ENCODE measurements at regions not wholly inside any gene's neighbourhood (a gene's known extent, or its start where the extent isn't known, plus 50 kb on each side); places are given as distances from the start of the nearest gene placed in this dataset.

DNA sequence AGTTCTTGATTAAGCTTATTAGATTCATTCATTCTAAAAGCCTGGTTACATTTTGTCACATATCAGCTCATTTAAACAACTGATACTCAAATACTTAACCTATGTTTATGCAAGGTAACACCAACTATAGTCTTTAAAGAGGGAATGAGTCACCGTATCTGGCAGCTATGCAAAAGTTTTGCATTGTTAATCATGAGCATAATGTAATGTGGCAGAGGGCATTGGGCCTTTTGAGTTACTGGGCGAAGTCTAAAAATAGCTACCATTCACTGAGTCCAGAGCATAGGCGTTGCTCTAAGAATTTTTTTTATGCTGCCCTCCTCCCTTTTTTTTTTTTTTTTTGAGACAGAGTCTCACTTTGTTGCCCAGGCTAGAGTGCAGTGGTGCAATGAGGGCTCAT is 277.7 kb upstream of the ZNF717 start:
- TF ChIP-seq ESRRG (CRISPR knock-in tag; IDR thresholded peaks at IDR 0.05) = no peak
- TF ChIP-seq ARNTL (CRISPR knock-in tag; IDR thresholded peaks at IDR 0.05; ENCODE audit: borderline replicate concordance, low read depth) = no peak
- no peak for TF ChIP-seq ZFP3 (CRISPR knock-in tag; IDR thresholded peaks at IDR 0.05)
- TF ChIP-seq, protein P1, sequence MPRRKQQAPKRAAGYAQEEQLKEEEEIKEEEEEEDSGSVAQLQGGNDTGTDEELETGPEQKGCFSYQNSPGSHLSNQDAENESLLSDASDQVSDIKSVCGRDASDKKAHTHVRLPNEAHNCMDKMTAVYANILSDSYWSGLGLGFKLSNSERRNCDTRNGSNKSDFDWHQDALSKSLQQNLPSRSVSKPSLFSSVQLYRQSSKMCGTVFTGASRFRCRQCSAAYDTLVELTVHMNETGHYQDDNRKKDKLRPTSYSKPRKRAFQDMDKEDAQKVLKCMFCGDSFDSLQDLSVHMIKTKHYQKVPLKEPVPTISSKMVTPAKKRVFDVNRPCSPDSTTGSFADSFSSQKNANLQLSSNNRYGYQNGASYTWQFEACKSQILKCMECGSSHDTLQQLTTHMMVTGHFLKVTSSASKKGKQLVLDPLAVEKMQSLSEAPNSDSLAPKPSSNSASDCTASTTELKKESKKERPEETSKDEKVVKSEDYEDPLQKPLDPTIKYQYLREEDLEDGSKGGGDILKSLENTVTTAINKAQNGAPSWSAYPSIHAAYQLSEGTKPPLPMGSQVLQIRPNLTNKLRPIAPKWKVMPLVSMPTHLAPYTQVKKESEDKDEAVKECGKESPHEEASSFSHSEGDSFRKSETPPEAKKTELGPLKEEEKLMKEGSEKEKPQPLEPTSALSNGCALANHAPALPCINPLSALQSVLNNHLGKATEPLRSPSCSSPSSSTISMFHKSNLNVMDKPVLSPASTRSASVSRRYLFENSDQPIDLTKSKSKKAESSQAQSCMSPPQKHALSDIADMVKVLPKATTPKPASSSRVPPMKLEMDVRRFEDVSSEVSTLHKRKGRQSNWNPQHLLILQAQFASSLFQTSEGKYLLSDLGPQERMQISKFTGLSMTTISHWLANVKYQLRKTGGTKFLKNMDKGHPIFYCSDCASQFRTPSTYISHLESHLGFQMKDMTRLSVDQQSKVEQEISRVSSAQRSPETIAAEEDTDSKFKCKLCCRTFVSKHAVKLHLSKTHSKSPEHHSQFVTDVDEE (CRISPR knock-in tag; IDR thresholded peaks at IDR 0.05) = no peak

Data from SK-N-SH treated with all-trans-retinoic acid at 6 μM for 48 hours (cell line).